Ovary (tissue), 3 donors: ENCODE measurements at regions not wholly inside any gene's neighbourhood (a gene's known extent, or its start where the extent isn't known, plus 50 kb on each side); places are given as distances from the start of the nearest gene placed in this dataset.

Source experiments
- CTCF ChIP-seq, 3 donors: fragments of 450-650 bp in 2 of 3; fragments of 200-600 bp in 1 of 3; IDR thresholded peaks; one replicate each; pipeline versions ENCODE4 v1.5.1 to v1.8.0; 2016 to 2022; ENCODE audit warnings: antibody characterized with exemption in 3 of 3, mild to moderate bottlenecking in 1 of 3
- EP300 ChIP-seq: sonication (generic); formaldehyde crosslinking; IDR thresholded peaks from one replicate; pipeline ENCODE4 v1.6.1; 2017; ENCODE audit warnings: antibody characterized with exemption
- donor health status: DM: no; HTN: no; CAD: no.

DNA sequence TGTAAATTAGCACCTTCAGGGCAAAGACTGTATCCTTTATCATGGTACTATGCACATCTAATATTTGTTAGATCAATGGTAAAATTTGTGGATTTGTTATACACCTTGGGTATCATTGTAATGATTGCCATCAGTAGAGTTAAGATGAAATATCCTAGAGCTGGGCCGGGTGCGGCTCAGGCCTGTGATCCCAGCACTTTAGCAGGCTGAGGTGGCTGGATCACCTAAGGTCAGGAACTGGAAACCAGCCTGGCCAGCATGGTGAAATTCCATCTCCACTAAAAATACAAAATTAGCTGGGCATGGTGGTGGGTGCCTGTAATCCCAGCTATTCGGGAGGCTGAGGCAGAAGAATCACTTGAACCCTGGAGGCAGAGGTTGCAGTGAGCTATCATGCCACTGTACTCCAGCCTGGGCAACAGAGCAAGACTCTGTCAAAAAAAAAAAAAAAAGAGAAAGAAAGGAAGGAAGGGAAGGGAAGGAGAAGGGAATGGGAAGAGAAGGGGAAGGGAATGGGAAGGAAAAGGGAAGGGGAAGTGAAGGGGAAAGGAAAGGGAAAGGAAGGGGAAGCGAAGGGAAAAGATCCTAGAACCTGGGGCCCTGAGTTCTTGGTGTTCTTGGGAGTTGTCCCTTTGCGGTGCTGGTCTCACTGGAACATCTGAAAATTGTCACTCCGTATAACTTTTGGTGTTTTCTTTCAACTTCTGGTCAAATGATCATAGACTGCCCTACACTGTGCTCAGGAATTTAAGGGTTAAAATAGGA lies 71.1 kb upstream of the NEUROD1 start:
- TF ChIP-seq EP300, result no peak
- no peak for TF ChIP-seq CTCF (IDR thresholded peaks at IDR 0.05)
